Liver (tissue), 3 donors: ENCODE measurements at regions not wholly inside any gene's neighbourhood (a gene's known extent, or its start where the extent isn't known, plus 50 kb on each side); places are given as distances from the start of the nearest gene placed in this dataset.

ENCODE experiments used
- SP1 ChIP-seq: IDR thresholded peaks from 2 replicates; pipeline ENCODE4 v1.6.1; 2018; ENCODE audit warnings: antibody characterized with exemption, mild to moderate bottlenecking
- YY1 ChIP-seq: IDR thresholded peaks from 2 replicates; pipeline ENCODE4 v1.6.1; 2016; ENCODE audit warnings: antibody characterized with exemption, mild to moderate bottlenecking
- TF ChIP-seq, protein P1 (sequence below): fragments of 150-350 bp; IDR thresholded peaks from 2 replicates; pipeline ENCODE4 v1.5.1; 2017; ENCODE audit warnings: improper control_type of control experiment, low read depth, low read length; ENCODE audit not compliant: missing input control
- TF ChIP-seq, protein P2 (sequence below): IDR thresholded peaks from 2 replicates; pipeline ENCODE4 v1.6.1; 2016; ENCODE audit warnings: antibody characterized with exemption, mild to moderate bottlenecking
- donor health status: healthy.
- donor health status: healthy.

DNA sequence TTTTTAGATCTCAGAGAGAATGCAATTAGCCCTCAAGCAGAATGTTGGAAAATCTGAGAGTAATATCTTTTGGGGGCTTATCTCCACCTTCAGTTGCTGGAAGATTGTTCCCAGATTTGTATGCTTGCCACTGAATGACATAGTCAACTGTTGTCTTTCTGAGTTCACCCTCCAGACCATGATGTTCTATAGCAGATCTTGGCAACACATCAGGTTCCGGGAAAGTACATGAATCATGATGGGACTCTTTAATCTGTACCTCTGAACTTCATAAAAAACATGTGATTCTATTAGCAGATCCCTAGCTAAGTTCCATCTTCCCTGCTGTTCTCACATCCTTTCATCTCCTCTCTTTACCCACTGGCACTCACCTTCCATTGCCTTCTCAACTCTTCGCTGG, 68.9 kb downstream of the PLCE1 start:
- TF ChIP-seq, protein P1, sequence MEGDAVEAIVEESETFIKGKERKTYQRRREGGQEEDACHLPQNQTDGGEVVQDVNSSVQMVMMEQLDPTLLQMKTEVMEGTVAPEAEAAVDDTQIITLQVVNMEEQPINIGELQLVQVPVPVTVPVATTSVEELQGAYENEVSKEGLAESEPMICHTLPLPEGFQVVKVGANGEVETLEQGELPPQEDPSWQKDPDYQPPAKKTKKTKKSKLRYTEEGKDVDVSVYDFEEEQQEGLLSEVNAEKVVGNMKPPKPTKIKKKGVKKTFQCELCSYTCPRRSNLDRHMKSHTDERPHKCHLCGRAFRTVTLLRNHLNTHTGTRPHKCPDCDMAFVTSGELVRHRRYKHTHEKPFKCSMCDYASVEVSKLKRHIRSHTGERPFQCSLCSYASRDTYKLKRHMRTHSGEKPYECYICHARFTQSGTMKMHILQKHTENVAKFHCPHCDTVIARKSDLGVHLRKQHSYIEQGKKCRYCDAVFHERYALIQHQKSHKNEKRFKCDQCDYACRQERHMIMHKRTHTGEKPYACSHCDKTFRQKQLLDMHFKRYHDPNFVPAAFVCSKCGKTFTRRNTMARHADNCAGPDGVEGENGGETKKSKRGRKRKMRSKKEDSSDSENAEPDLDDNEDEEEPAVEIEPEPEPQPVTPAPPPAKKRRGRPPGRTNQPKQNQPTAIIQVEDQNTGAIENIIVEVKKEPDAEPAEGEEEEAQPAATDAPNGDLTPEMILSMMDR = no peak
- TF ChIP-seq, protein P2, sequence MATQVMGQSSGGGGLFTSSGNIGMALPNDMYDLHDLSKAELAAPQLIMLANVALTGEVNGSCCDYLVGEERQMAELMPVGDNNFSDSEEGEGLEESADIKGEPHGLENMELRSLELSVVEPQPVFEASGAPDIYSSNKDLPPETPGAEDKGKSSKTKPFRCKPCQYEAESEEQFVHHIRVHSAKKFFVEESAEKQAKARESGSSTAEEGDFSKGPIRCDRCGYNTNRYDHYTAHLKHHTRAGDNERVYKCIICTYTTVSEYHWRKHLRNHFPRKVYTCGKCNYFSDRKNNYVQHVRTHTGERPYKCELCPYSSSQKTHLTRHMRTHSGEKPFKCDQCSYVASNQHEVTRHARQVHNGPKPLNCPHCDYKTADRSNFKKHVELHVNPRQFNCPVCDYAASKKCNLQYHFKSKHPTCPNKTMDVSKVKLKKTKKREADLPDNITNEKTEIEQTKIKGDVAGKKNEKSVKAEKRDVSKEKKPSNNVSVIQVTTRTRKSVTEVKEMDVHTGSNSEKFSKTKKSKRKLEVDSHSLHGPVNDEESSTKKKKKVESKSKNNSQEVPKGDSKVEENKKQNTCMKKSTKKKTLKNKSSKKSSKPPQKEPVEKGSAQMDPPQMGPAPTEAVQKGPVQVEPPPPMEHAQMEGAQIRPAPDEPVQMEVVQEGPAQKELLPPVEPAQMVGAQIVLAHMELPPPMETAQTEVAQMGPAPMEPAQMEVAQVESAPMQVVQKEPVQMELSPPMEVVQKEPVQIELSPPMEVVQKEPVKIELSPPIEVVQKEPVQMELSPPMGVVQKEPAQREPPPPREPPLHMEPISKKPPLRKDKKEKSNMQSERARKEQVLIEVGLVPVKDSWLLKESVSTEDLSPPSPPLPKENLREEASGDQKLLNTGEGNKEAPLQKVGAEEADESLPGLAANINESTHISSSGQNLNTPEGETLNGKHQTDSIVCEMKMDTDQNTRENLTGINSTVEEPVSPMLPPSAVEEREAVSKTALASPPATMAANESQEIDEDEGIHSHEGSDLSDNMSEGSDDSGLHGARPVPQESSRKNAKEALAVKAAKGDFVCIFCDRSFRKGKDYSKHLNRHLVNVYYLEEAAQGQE = no peak
- no peak for TF ChIP-seq SP1
- TF ChIP-seq YY1 = no peak
